OCI-LY3 (cell line): ENCODE measurements at regions not wholly inside any gene's neighbourhood (a gene's known extent, or its start where the extent isn't known, plus 50 kb on each side); places are given as distances from the start of the nearest gene placed in this dataset.

ENCODE experiments used
- H2AFZ ChIP-seq: fragments of 200-600, 300-600 bp; shearing (Covaris generic); 2 replicates; pipeline ENCODE4 v1.6.0; 2014; ENCODE audit warnings: antibody characterized with exemption, low read depth, low read length
- H3K27ac ChIP-seq: fragments of 200-600, 300-600 bp; sonication (generic); 2 replicates; pipeline ENCODE4 v1.5.1; 2014; ENCODE audit warnings: mild to moderate bottlenecking, low read length, moderate library complexity, mixed read lengths
- H3K27me3 ChIP-seq: fragments of 200-600, 300-600 bp; sonication (generic); 2 replicates; pipeline ENCODE4 v1.6.1; 2014; ENCODE audit warnings: low read depth, low read length, mixed read lengths
- H3K36me3 ChIP-seq: fragments of 200-600, 300-600 bp; sonication (generic); replicated peaks from 2 replicates; pipeline ENCODE3; 2014; ENCODE audit warnings: low read depth, low read length, mixed read lengths
- H3K4me1 ChIP-seq: fragments of 300-600, 200-600 bp; sonication (generic); 2 replicates; pipeline ENCODE4 v1.6.1; 2014; ENCODE audit warnings: low read length, mixed read lengths
- H3K4me2 ChIP-seq: fragments of 200-600, 300-600 bp; sonication (generic); 2 replicates; pipeline ENCODE4 v1.6.1; 2014; ENCODE audit warnings: low read length, mixed read lengths
- H3K4me3 ChIP-seq: fragments of 300-600, 200-600 bp; sonication (generic); 2 replicates; pipeline ENCODE4 v1.5.1; 2014; ENCODE audit warnings: antibody characterized with exemption, mild to moderate bottlenecking, low read length, moderate library complexity
- H3K79me2 ChIP-seq: fragments of 300-600, 200-600 bp; shearing (Covaris generic); 2 replicates; pipeline ENCODE4 v1.6.1; 2014; ENCODE audit warnings: mild to moderate bottlenecking, low read length, mixed read lengths
- H3K9ac ChIP-seq: fragments of 300-600, 200-600 bp; shearing (Covaris generic); 2 replicates; pipeline ENCODE4 v1.6.0; 2014; ENCODE audit warnings: mild to moderate bottlenecking, low read length, moderate library complexity
- H3K9me3 ChIP-seq: fragments of 200-600, 300-600 bp; shearing (Covaris generic); 2 replicates; pipeline ENCODE4 v1.6.1; 2014; ENCODE audit warnings: low read length, mixed read lengths; ENCODE audit not compliant: insufficient read depth
- H4K20me1 ChIP-seq: fragments of 200-600, 300-600 bp; sonication (generic); 2 replicates; pipeline ENCODE4 v1.6.1; 2016; ENCODE audit warnings: low read length, mixed read lengths; ENCODE audit not compliant: insufficient read depth
- EZH2phosphoT487 ChIP-seq: fragments of 200-600 bp; shearing (Covaris generic); IDR thresholded peaks from 2 replicates; pipeline ENCODE4 v1.6.1; 2018; ENCODE audit warnings: antibody characterized with exemption, mixed run types, low read depth
- TF ChIP-seq, protein P1 (sequence below): fragments of 200-600, 300-600 bp; sonication (generic); IDR thresholded peaks from 2 replicates; pipeline ENCODE4 v1.5.1; 2014; ENCODE audit warnings: antibody characterized with exemption, low read length, low read depth

DNA sequence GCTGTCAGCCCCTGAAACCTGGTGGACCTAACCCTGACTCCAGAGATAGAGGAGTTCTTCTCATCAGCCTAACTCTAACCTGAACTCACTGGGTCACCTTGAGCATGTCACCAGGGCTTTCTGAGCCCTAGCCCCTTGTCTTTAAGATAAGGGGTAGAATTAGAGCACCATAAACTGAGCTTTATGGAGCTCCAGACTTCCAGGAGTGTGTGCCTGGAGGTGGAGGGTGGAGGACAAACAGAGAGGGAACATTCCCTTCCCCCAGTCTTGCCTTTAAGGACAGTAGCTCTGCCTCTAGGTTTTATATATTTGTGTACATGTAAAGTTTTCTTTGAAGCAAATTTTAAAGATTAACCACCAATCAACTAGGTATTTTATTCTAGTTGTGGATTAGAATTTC lies 83.9 kb upstream of the PACRGL start:
- no peak overlapping the region for H2AFZ ChIP-seq
- H3K4me1 ChIP-seq, result no peaks in the 10 kb centered on the region
- H3K79me2 ChIP-seq, result no peaks in the 10 kb centered on the region
- H3K27me3 ChIP-seq, result no peaks in the 10 kb centered on the region
- TF ChIP-seq EZH2phosphoT487, result no peak
- TF ChIP-seq, protein P1, sequence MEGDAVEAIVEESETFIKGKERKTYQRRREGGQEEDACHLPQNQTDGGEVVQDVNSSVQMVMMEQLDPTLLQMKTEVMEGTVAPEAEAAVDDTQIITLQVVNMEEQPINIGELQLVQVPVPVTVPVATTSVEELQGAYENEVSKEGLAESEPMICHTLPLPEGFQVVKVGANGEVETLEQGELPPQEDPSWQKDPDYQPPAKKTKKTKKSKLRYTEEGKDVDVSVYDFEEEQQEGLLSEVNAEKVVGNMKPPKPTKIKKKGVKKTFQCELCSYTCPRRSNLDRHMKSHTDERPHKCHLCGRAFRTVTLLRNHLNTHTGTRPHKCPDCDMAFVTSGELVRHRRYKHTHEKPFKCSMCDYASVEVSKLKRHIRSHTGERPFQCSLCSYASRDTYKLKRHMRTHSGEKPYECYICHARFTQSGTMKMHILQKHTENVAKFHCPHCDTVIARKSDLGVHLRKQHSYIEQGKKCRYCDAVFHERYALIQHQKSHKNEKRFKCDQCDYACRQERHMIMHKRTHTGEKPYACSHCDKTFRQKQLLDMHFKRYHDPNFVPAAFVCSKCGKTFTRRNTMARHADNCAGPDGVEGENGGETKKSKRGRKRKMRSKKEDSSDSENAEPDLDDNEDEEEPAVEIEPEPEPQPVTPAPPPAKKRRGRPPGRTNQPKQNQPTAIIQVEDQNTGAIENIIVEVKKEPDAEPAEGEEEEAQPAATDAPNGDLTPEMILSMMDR, result no peak
- no peaks in the 10 kb centered on the region for H3K9me3 ChIP-seq
- no peaks in the 10 kb centered on the region for H3K36me3 ChIP-seq
- no peak overlapping the region for H3K4me2 ChIP-seq
- H4K20me1 ChIP-seq, result no peaks in the 10 kb centered on the region
- no peak overlapping the region for H3K27ac ChIP-seq
- H3K9ac ChIP-seq, result no peak overlapping the region
- no peak overlapping the region for H3K4me3 ChIP-seq

GRCh38 chr4:20616848-20617247 lies 83.4 kb upstream of the PACRGL start:
- Histone ChIP-seq H3K79me2 (no peaks in the 10 kb centered on the region), H3K27ac (no peak overlapping the region), H4K20me1 (no peaks in the 10 kb centered on the region), H3K4me2 (no peak overlapping the region), H3K4me3 (no peak overlapping the region), H3K9me3 (no peaks in the 10 kb centered on the region), H3K4me1 (no peaks in the 10 kb centered on the region), H3K9ac (no peak overlapping the region), H3K36me3 (no peaks in the 10 kb centered on the region), H2AFZ (no peak overlapping the region), H3K27me3 (no peaks in the 10 kb centered on the region)
- TF ChIP-seq, protein P1, result no peak
- TF ChIP-seq EZH2phosphoT487, result no peak

DNA sequence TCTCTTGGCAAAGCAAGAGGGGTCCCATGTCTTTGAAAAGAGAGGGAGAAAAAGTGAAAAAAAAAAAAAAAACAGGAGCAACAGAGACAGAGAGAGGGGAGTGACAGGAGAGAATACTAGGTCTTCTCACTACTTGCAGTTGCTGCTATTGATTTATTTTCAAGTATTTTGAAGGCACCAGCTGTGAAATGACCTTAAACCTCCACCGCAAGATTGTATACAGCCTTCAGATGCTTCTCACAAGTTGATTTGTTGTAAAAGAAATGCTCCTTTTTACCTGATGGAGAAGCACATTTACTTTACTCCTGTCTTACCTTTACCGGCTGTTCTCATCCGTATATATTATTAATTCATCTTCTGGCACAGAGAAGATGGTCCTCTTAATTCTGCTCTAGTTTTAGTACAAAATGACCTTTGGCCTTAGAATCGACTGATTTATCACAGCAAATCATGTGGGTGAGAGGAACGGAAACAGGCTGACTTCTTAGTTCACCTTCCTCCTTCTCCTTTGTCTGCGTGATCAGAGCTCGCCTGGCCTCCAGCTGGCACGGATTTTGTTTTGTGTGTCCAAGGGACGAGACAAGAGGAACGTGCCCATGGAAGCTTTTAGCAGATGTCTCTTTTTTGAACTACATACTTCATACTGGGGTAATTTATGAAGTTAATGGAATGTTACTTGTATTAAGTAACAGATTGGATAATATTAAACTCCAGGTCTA lies 82.4 kb upstream of the PACRGL start:
- H3K36me3 ChIP-seq, result no peaks in the 10 kb centered on the region
- no peak overlapping the region for H3K4me3 ChIP-seq
- H3K9me3 ChIP-seq, result no peaks in the 10 kb centered on the region
- no peaks in the 10 kb centered on the region for H3K79me2 ChIP-seq
- H3K9ac ChIP-seq, result no peak overlapping the region
- H3K27me3 ChIP-seq, result no peaks in the 10 kb centered on the region
- no peak overlapping the region for H3K27ac ChIP-seq
- H3K4me1 ChIP-seq, result no peaks in the 10 kb centered on the region
- H4K20me1 ChIP-seq, result no peaks in the 10 kb centered on the region
- TF ChIP-seq, protein P1, result no peak
- TF ChIP-seq EZH2phosphoT487, result no peak
- no peak overlapping the region for H3K4me2 ChIP-seq
- H2AFZ ChIP-seq, result no peak overlapping the region

DNA sequence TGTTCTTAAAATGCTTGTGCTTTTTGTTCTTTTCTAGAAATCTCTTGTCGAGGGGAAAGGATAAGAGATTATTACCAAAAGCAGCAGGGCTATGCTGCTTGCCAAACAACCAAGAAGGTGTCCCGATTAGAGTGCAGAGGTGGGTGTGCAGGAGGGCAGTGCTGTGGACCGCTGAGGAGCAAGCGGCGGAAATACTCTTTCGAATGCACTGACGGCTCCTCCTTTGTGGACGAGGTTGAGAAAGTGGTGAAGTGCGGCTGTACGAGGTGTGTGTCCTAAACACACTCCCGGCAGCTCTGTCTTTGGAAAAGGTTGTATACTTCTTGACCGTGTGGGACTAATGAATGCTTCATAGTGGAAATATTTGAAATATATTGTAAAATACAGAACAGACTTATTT lies 81.5 kb upstream of the PACRGL start:
- Histone ChIP-seq H2AFZ (no peak overlapping the region), H4K20me1 (no peaks in the 10 kb centered on the region), H3K27ac (no peak overlapping the region), H3K4me3 (no peak overlapping the region), H3K9me3 (no peaks in the 10 kb centered on the region), H3K4me2 (no peak overlapping the region), H3K27me3 (no peaks in the 10 kb centered on the region), H3K4me1 (no peaks in the 10 kb centered on the region), H3K79me2 (no peaks in the 10 kb centered on the region), H3K36me3 (no peaks in the 10 kb centered on the region), H3K9ac (no peak overlapping the region)
- TF ChIP-seq EZH2phosphoT487, result no peak
- TF ChIP-seq, protein P1, result no peak
